ENCODE measurements at regions not wholly inside any gene's neighbourhood (a gene's known extent, or its start where the extent isn't known, plus 50 kb on each side); places are given as distances from the start of the nearest gene placed in this dataset.

GRCh38 chr7:25678215-25678614 lies 449.9 kb upstream of the NPVF start:
- H3K79me2 ChIP-seq (ENCODE audit: low read length): no peaks in the 10 kb centered on the region
- H3K9me3 ChIP-seq (ENCODE audit: low read length): no peaks in the 10 kb centered on the region
- no peaks in the 10 kb centered on the region for H3K27me3 ChIP-seq (ENCODE audit: low read length)
- no peaks in the 10 kb centered on the region for H3K36me3 ChIP-seq (ENCODE audit: insufficient read depth, low read length)
- no peak overlapping the region for H3K4me2 ChIP-seq (ENCODE audit: low read depth, low read length, poor library complexity, severe bottlenecking)
- no peak for DNase-seq
- H3K4me1 ChIP-seq (ENCODE audit: low read length): 0 out of 2 replicates have a peak, but pooled peaks cover 2% of the 10 kb centered on the region
- H2AFZ ChIP-seq (ENCODE audit: low read length): no peak overlapping the region
- no peak overlapping the region for H3K27ac ChIP-seq (ENCODE audit: low read length)
- no peak overlapping the region for H3K9ac ChIP-seq (ENCODE audit: low read length)
- H4K20me1 ChIP-seq (ENCODE audit: insufficient read depth, low read depth, low read length): no peaks in the 10 kb centered on the region
- H3K4me3 ChIP-seq (ENCODE audit: low read length): no peak overlapping the region
- no peaks in the 10 kb centered on the region for H3K9me2 ChIP-seq (replicated peaks; ENCODE audit: insufficient read depth, low read length)

- Histone ChIP-seq H3K79me2 (ENCODE audit: low read length) (no peaks in the 10 kb centered on the region), H3K27me3 (ENCODE audit: low read length) (peaks cover 4% of the 10 kb centered on the region; the same call in 1 of the 2 replicates), H3K9me2 (replicated peaks; ENCODE audit: insufficient read depth, low read length) (no peaks in the 10 kb centered on the region), H3K9me3 (ENCODE audit: low read length) (no peaks in the 10 kb centered on the region), H3K9ac (ENCODE audit: low read length) (no peak overlapping the region), H3K4me1 (ENCODE audit: low read length) (0 out of 2 replicates have a peak, but pooled peaks cover 2% of the 10 kb centered on the region), H3K4me2 (ENCODE audit: low read depth, low read length, poor library complexity, severe bottlenecking) (no peak overlapping the region), H4K20me1 (ENCODE audit: insufficient read depth, low read depth, low read length) (no peaks in the 10 kb centered on the region), H3K27ac (ENCODE audit: low read length) (no peak overlapping the region), H3K36me3 (ENCODE audit: insufficient read depth, low read length) (no peaks in the 10 kb centered on the region), H2AFZ (ENCODE audit: low read length) (no peak overlapping the region), H3K4me3 (ENCODE audit: low read length) (no peak overlapping the region)
- DNase-seq: no peak
Observed at GRCh38 chr7:25680636-25681035, 452.4 kb upstream of the NPVF start.

GRCh38 chr7:25684360-25684759 lies 456.1 kb upstream of the NPVF start:
- H2AFZ ChIP-seq (ENCODE audit: low read length): no peak overlapping the region
- no peaks in the 10 kb centered on the region for H3K9me2 ChIP-seq (replicated peaks; ENCODE audit: insufficient read depth, low read length)
- DNase-seq: no peak
- no peaks in the 10 kb centered on the region for H3K79me2 ChIP-seq (ENCODE audit: low read length)
- no peak overlapping the region for H3K27ac ChIP-seq (ENCODE audit: low read length)
- peaks cover 4% of the 10 kb centered on the region; the same call in 1 of the 2 replicates for H3K27me3 ChIP-seq (ENCODE audit: low read length)
- no peak overlapping the region for H3K4me2 ChIP-seq (ENCODE audit: low read depth, low read length, poor library complexity, severe bottlenecking)
- peaks cover 12% of the 10 kb centered on the region for H3K4me1 ChIP-seq (ENCODE audit: low read length)
- H3K9me3 ChIP-seq (ENCODE audit: low read length): no peaks in the 10 kb centered on the region
- no peaks in the 10 kb centered on the region for H3K36me3 ChIP-seq (ENCODE audit: insufficient read depth, low read length)
- no peak overlapping the region for H3K4me3 ChIP-seq (ENCODE audit: low read length)
- no peak overlapping the region for H3K9ac ChIP-seq (ENCODE audit: low read length)
- no peaks in the 10 kb centered on the region for H4K20me1 ChIP-seq (ENCODE audit: insufficient read depth, low read depth, low read length)

- no peaks in the 10 kb centered on the region for H4K20me1 ChIP-seq (ENCODE audit: insufficient read depth, low read depth, low read length)
- no peak for DNase-seq
- H3K36me3 ChIP-seq (ENCODE audit: insufficient read depth, low read length): no peaks in the 10 kb centered on the region
- H3K4me1 ChIP-seq (ENCODE audit: low read length): peaks cover 17% of the 10 kb centered on the region
- H3K27ac ChIP-seq (ENCODE audit: low read length): no peak overlapping the region
- peaks cover 4% of the 10 kb centered on the region; the same call in 1 of the 2 replicates for H3K27me3 ChIP-seq (ENCODE audit: low read length)
- no peak overlapping the region for H3K4me2 ChIP-seq (ENCODE audit: low read depth, low read length, poor library complexity, severe bottlenecking)
- H2AFZ ChIP-seq (ENCODE audit: low read length): no peak overlapping the region
- no peaks in the 10 kb centered on the region for H3K9me3 ChIP-seq (ENCODE audit: low read length)
- H3K9ac ChIP-seq (ENCODE audit: low read length): no peak overlapping the region
- no peaks in the 10 kb centered on the region for H3K9me2 ChIP-seq (replicated peaks; ENCODE audit: insufficient read depth, low read length)
- no peaks in the 10 kb centered on the region for H3K79me2 ChIP-seq (ENCODE audit: low read length)
- no peak overlapping the region for H3K4me3 ChIP-seq (ENCODE audit: low read length)
Observed at GRCh38 chr7:25686493-25686892, 458.2 kb upstream of the NPVF start.

GRCh38 chr7:25694211-25694610 lies 457.8 kb upstream of the NFE2L3 start:
- Histone ChIP-seq H3K9me3 (ENCODE audit: low read length) (no peaks in the 10 kb centered on the region), H2AFZ (ENCODE audit: low read length) (no peak overlapping the region), H3K9ac (ENCODE audit: low read length) (no peak overlapping the region), H3K36me3 (ENCODE audit: insufficient read depth, low read length) (no peaks in the 10 kb centered on the region), H3K79me2 (ENCODE audit: low read length) (no peaks in the 10 kb centered on the region), H4K20me1 (ENCODE audit: insufficient read depth, low read depth, low read length) (no peaks in the 10 kb centered on the region), H3K4me3 (ENCODE audit: low read length) (no peak overlapping the region), H3K27me3 (ENCODE audit: low read length) (no peaks in the 10 kb centered on the region), H3K9me2 (replicated peaks; ENCODE audit: insufficient read depth, low read length) (no peaks in the 10 kb centered on the region), H3K4me1 (ENCODE audit: low read length) (peaks cover 6% of the 10 kb centered on the region), H3K27ac (ENCODE audit: low read length) (no peak overlapping the region), H3K4me2 (ENCODE audit: low read depth, low read length, poor library complexity, severe bottlenecking) (no peak overlapping the region)
- no peak for DNase-seq

- H3K4me3 ChIP-seq (ENCODE audit: low read length): no peak overlapping the region
- H4K20me1 ChIP-seq (ENCODE audit: insufficient read depth, low read depth, low read length): no peaks in the 10 kb centered on the region
- no peaks in the 10 kb centered on the region for H3K9me2 ChIP-seq (replicated peaks; ENCODE audit: insufficient read depth, low read length)
- H3K4me1 ChIP-seq (ENCODE audit: low read length): peaks cover 1% of the 10 kb centered on the region
- H3K36me3 ChIP-seq (ENCODE audit: insufficient read depth, low read length): no peaks in the 10 kb centered on the region
- H3K4me2 ChIP-seq (ENCODE audit: low read depth, low read length, poor library complexity, severe bottlenecking): no peak overlapping the region
- H3K9ac ChIP-seq (ENCODE audit: low read length): no peak overlapping the region
- no peak overlapping the region for H2AFZ ChIP-seq (ENCODE audit: low read length)
- H3K9me3 ChIP-seq (ENCODE audit: low read length): no peaks in the 10 kb centered on the region
- no peaks in the 10 kb centered on the region for H3K27me3 ChIP-seq (ENCODE audit: low read length)
- H3K79me2 ChIP-seq (ENCODE audit: low read length): no peaks in the 10 kb centered on the region
- H3K27ac ChIP-seq (ENCODE audit: low read length): no peak overlapping the region
- DNase-seq: no peak
Observed at GRCh38 chr7:25694699-25695098, 457.3 kb upstream of the NFE2L3 start.

- Histone ChIP-seq H3K9ac (ENCODE audit: low read length) (no peak overlapping the region), H3K79me2 (ENCODE audit: low read length) (no peaks in the 10 kb centered on the region), H3K4me2 (ENCODE audit: low read depth, low read length, poor library complexity, severe bottlenecking) (no peak overlapping the region), H3K4me1 (ENCODE audit: low read length) (no peaks in the 10 kb centered on the region), H3K36me3 (ENCODE audit: insufficient read depth, low read length) (no peaks in the 10 kb centered on the region), H3K4me3 (ENCODE audit: low read length) (no peak overlapping the region), H3K9me3 (ENCODE audit: low read length) (no peaks in the 10 kb centered on the region), H3K27me3 (ENCODE audit: low read length) (no peaks in the 10 kb centered on the region), H3K27ac (ENCODE audit: low read length) (no peak overlapping the region), H3K9me2 (replicated peaks; ENCODE audit: insufficient read depth, low read length) (no peaks in the 10 kb centered on the region), H2AFZ (ENCODE audit: low read length) (no peak overlapping the region), H4K20me1 (ENCODE audit: insufficient read depth, low read depth, low read length) (no peaks in the 10 kb centered on the region)
- DNase-seq: no peak
Observed at GRCh38 chr7:25696571-25696970, 455.4 kb upstream of the NFE2L3 start.

GRCh38 chr7:25698451-25699113 lies 453.4 kb upstream of the NFE2L3 start:
- Histone ChIP-seq H4K20me1 (ENCODE audit: insufficient read depth, low read depth, low read length) (no peaks in the 10 kb centered on the region), H2AFZ (ENCODE audit: low read length) (no peak overlapping the region), H3K36me3 (ENCODE audit: insufficient read depth, low read length) (no peaks in the 10 kb centered on the region), H3K9me2 (replicated peaks; ENCODE audit: insufficient read depth, low read length) (no peaks in the 10 kb centered on the region), H3K9ac (ENCODE audit: low read length) (no peak overlapping the region), H3K27ac (ENCODE audit: low read length) (no peak overlapping the region), H3K4me3 (ENCODE audit: low read length) (no peak overlapping the region), H3K9me3 (ENCODE audit: low read length) (no peaks in the 10 kb centered on the region), H3K79me2 (ENCODE audit: low read length) (no peaks in the 10 kb centered on the region), H3K27me3 (ENCODE audit: low read length) (no peaks in the 10 kb centered on the region), H3K4me1 (ENCODE audit: low read length) (no peaks in the 10 kb centered on the region), H3K4me2 (ENCODE audit: low read depth, low read length, poor library complexity, severe bottlenecking) (no peak overlapping the region)
- no peak for DNase-seq
